OCI-LY7 (cell line): ENCODE measurements at regions not wholly inside any gene's neighbourhood (a gene's known extent, or its start where the extent isn't known, plus 50 kb on each side); places are given as distances from the start of the nearest gene placed in this dataset.

Experiments used
- BruUV-seq: library from RNA; stranded (reverse); fragments of 400-500 nt; replicated peaks from 2 replicates; lab custom pipeline; 2021; lab: Mats Ljungman, UMichigan
- CTCF ChIA-PET: fragments of 300-600 bp; sonication (Branson Sonifier 250); formaldehyde crosslinking; loops from one replicate; lab custom pipeline; 2022; ENCODE audit warnings: antibody characterized with exemption; ENCODE audit not compliant: unreplicated experiment; lab: Charles Lee
- POLR2A ChIA-PET: fragments of 300-600 bp; sonication (Branson Sonifier 250); formaldehyde crosslinking; loops from one replicate; lab custom pipeline; 2022; ENCODE audit warnings: antibody characterized with exemption; lab: Charles Lee
- DNase-seq: peaks from one replicate; pipeline ENCODE4 v3.0.0-alpha.2; 2015; ENCODE audit warnings: low spot score
- H2AFZ ChIP-seq: fragments of 200-600 bp; sonication (generic), shearing (Covaris generic); 2 replicates; pipeline ENCODE4 v1.6.1; 2014; ENCODE audit warnings: mild to moderate bottlenecking, antibody characterized with exemption, low read length, moderate library complexity
- H3K27ac ChIP-seq: fragments of 200-600 bp; sonication (generic); 2 replicates; pipeline ENCODE4 v1.5.1; 2014; ENCODE audit warnings: mixed run types, low read depth, mild to moderate bottlenecking, moderate library complexity, low read length, inconsistent platforms; ENCODE audit not compliant: poor library complexity, severe bottlenecking
- H3K36me3 ChIP-seq: fragments of 200-600 bp; sonication (generic); 2 replicates; pipeline ENCODE4 v1.6.1; 2014; ENCODE audit warnings: mild to moderate bottlenecking, antibody characterized with exemption, low read length, moderate library complexity, mixed read lengths; ENCODE audit not compliant: insufficient read depth
- H3K4me1 ChIP-seq: fragments of 200-600 bp; sonication (generic); 2 replicates; pipeline ENCODE4 v1.5.1; 2014; ENCODE audit warnings: mild to moderate bottlenecking, low read length; ENCODE audit not compliant: insufficient read depth, poor library complexity, severe bottlenecking
- H3K4me2 ChIP-seq: fragments of 200-600 bp; sonication (generic); 2 replicates; pipeline ENCODE4 v1.6.1; 2014; ENCODE audit warnings: mild to moderate bottlenecking, low read length
- H3K4me3 ChIP-seq: fragments of 200-600 bp; sonication (generic); 2 replicates; pipeline ENCODE4 v1.5.1; 2014; ENCODE audit warnings: mild to moderate bottlenecking, low read depth, low read length; ENCODE audit not compliant: poor library complexity, severe bottlenecking
- H3K79me2 ChIP-seq: fragments of 200-600 bp; sonication (generic); 2 replicates; pipeline ENCODE4 v1.6.1; 2016; ENCODE audit warnings: low read depth, mild to moderate bottlenecking, low read length, moderate library complexity, mixed read lengths; ENCODE audit not compliant: insufficient read depth
- H3K9me2 ChIP-seq: fragments of 200-600 bp; sonication (generic); 2 replicates; pipeline ENCODE4 v1.6.1; 2016; ENCODE audit warnings: mild to moderate bottlenecking, low read length, mixed read lengths; ENCODE audit not compliant: insufficient read depth
- H3K9me3 ChIP-seq: fragments of 200-600 bp; sonication (generic); 2 replicates; pipeline ENCODE4 v1.6.1; 2014; ENCODE audit warnings: mild to moderate bottlenecking, mixed run types, low read length, mixed read lengths
- H4K20me1 ChIP-seq: fragments of 200-600 bp; sonication (generic); 2 replicates; pipeline ENCODE4 v1.6.1; 2014; ENCODE audit warnings: mild to moderate bottlenecking, antibody characterized with exemption, low read length, moderate library complexity, mixed read lengths; ENCODE audit not compliant: insufficient read depth
- EZH2phosphoT487 ChIP-seq: fragments of 200-600 bp; sonication (generic); IDR thresholded peaks from 2 replicates; pipeline ENCODE4 v1.6.1; 2018; ENCODE audit warnings: low read depth, borderline replicate concordance, mild to moderate bottlenecking, mixed run types, antibody characterized with exemption, low read length, moderate library complexity, mixed read lengths
- intact Hi-C: fragments of 100-400 bp; cut with micrococcal nuclease; formaldehyde crosslinking; loops from one replicate; pipeline ENCODE4 v1.10.0; 2022; ENCODE audit not compliant: unreplicated experiment
- TF ChIP-seq, protein P1 (sequence below): fragments of 200-600 bp; sonication (generic); conservative IDR thresholded peaks from 2 replicates; pipeline ENCODE4 v1.5.1; 2014; ENCODE audit warnings: mild to moderate bottlenecking, antibody characterized with exemption, low read length, moderate library complexity, mixed read lengths

DNA sequence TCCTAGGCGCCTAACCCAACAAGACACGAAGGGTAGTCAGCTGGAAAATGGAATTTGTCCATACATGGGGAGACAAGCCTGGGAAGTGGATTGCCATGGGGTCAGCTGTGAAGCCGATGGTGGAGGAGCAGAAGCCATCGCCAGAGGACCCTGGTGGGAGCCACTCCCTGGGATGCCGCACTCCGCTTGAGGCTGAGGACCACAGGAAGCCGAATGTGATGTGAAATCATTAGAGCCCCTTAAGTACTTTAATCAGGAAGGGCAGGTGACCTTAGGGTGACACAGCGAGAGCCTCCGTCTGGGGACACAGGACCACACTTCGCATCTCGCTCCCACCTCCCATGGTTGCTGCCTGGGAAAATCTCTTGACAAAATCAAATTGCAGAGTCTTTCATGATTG lies 614.6 kb upstream of the MGMT start:
- DNase-seq, result no peak
- H3K79me2 ChIP-seq, result no peaks in the 10 kb centered on the region
- no peaks in the 10 kb centered on the region for H3K9me3 ChIP-seq
- H3K4me1 ChIP-seq, result no peaks in the 10 kb centered on the region
- H3K4me2 ChIP-seq, result no peak overlapping the region
- H2AFZ ChIP-seq, result no peak overlapping the region
- BruUV-seq, result no TSS peak
- H3K9me2 ChIP-seq, result no peaks in the 10 kb centered on the region
- POLR2A ChIA-PET, result no interaction called here
- CTCF ChIA-PET, result no interaction called here
- H3K4me3 ChIP-seq, result no peak overlapping the region
- intact Hi-C loops, result no loop called here
- H3K36me3 ChIP-seq, result no peaks in the 10 kb centered on the region
- no peaks in the 10 kb centered on the region for H4K20me1 ChIP-seq
- H3K27ac ChIP-seq, result no peak overlapping the region
- TF ChIP-seq, protein P1, sequence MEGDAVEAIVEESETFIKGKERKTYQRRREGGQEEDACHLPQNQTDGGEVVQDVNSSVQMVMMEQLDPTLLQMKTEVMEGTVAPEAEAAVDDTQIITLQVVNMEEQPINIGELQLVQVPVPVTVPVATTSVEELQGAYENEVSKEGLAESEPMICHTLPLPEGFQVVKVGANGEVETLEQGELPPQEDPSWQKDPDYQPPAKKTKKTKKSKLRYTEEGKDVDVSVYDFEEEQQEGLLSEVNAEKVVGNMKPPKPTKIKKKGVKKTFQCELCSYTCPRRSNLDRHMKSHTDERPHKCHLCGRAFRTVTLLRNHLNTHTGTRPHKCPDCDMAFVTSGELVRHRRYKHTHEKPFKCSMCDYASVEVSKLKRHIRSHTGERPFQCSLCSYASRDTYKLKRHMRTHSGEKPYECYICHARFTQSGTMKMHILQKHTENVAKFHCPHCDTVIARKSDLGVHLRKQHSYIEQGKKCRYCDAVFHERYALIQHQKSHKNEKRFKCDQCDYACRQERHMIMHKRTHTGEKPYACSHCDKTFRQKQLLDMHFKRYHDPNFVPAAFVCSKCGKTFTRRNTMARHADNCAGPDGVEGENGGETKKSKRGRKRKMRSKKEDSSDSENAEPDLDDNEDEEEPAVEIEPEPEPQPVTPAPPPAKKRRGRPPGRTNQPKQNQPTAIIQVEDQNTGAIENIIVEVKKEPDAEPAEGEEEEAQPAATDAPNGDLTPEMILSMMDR, result no peak
- no peak for TF ChIP-seq EZH2phosphoT487

DNA sequence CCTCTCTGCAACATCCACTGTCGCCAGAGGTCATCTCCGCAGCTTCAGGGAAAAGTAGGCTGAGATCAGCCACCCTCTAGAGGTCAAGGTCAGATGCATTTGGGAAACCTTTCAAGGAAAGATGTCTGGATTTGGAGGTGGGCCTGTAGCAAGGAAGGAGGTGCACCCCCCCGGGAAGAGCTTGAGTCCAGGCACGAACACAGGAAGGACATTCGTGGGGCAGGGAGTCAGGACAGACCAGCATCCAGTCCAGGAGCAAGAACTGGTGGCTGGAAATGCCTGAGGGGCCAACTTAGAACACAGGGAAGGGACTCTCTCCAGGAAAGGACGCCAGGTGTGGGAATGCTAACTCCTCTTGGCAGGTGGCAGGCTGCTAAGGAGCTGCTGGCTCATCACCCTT lies 614.1 kb upstream of the MGMT start:
- no peak for TF ChIP-seq EZH2phosphoT487
- TF ChIP-seq, protein P1, result no peak
- no peaks in the 10 kb centered on the region for H3K79me2 ChIP-seq
- CTCF ChIA-PET, result no interaction called here
- no peak overlapping the region for H2AFZ ChIP-seq
- BruUV-seq, result no TSS peak
- no peak overlapping the region for H3K4me3 ChIP-seq
- no peak overlapping the region for H3K4me2 ChIP-seq
- H3K36me3 ChIP-seq, result no peaks in the 10 kb centered on the region
- intact Hi-C loops, result no loop called here
- DNase-seq, result no peak
- H3K27ac ChIP-seq, result no peak overlapping the region
- POLR2A ChIA-PET, result no interaction called here
- no peaks in the 10 kb centered on the region for H4K20me1 ChIP-seq
- no peaks in the 10 kb centered on the region for H3K9me2 ChIP-seq
- H3K9me3 ChIP-seq, result no peaks in the 10 kb centered on the region
- H3K4me1 ChIP-seq, result no peaks in the 10 kb centered on the region

DNA sequence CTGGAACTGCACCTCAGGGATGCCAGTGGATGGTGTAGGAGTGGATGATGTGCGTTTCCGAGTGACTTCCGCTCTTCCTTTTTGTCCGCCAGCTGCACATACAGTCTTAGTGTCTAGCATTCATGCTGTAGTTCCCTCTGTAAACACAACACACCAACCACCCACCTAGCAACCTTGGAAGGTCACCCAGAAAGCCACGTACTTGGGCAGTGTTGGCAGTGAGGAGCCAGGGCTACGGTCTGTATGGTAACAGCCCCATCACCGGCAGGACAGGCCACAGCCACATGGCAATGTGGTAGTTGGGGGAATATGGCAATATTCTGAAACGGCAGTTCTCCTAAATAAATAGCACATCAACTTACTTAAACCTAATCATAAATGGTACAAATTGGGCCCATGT lies 613.5 kb upstream of the MGMT start:
- intact Hi-C loops, result no loop called here
- Histone ChIP-seq H4K20me1 (no peaks in the 10 kb centered on the region), H3K4me3 (no peak overlapping the region), H3K4me1 (no peaks in the 10 kb centered on the region), H3K4me2 (no peak overlapping the region), H3K79me2 (no peaks in the 10 kb centered on the region), H3K9me2 (no peaks in the 10 kb centered on the region), H3K36me3 (no peaks in the 10 kb centered on the region), H2AFZ (no peak overlapping the region), H3K27ac (no peak overlapping the region), H3K9me3 (no peaks in the 10 kb centered on the region)
- DNase-seq, result no peak
- POLR2A ChIA-PET, result no interaction called here
- BruUV-seq, result no TSS peak
- TF ChIP-seq EZH2phosphoT487, result no peak
- TF ChIP-seq, protein P1, result no peak
- CTCF ChIA-PET, result interaction anchor here (0.6 kb wide), 1 partner anchor 1195 kb away, joined by 3 read pairs; no protein-coding TSS in a partner anchor
